ENCODE measurements at regions not wholly inside any gene's neighbourhood (a gene's known extent, or its start where the extent isn't known, plus 50 kb on each side); places are given as distances from the start of the nearest gene placed in this dataset.

GRCh38 chr3:193929921-193930646 is 205.9 kb upstream of the HES1 start:
- no peak overlapping the region for H3K27ac ChIP-seq (ENCODE audit: poor library complexity, severe bottlenecking)
- no peaks in the 10 kb centered on the region for H3K9me3 ChIP-seq (ENCODE audit: severe bottlenecking)
- H3K4me1 ChIP-seq (ENCODE audit: insufficient read depth, poor library complexity, severe bottlenecking): peaks cover 7% of the 10 kb centered on the region
- DNase-seq (ENCODE audit: low spot score): no peak
- TF ChIP-seq, protein P1, sequence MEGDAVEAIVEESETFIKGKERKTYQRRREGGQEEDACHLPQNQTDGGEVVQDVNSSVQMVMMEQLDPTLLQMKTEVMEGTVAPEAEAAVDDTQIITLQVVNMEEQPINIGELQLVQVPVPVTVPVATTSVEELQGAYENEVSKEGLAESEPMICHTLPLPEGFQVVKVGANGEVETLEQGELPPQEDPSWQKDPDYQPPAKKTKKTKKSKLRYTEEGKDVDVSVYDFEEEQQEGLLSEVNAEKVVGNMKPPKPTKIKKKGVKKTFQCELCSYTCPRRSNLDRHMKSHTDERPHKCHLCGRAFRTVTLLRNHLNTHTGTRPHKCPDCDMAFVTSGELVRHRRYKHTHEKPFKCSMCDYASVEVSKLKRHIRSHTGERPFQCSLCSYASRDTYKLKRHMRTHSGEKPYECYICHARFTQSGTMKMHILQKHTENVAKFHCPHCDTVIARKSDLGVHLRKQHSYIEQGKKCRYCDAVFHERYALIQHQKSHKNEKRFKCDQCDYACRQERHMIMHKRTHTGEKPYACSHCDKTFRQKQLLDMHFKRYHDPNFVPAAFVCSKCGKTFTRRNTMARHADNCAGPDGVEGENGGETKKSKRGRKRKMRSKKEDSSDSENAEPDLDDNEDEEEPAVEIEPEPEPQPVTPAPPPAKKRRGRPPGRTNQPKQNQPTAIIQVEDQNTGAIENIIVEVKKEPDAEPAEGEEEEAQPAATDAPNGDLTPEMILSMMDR (IDR thresholded peaks at IDR 0.05; ENCODE audit: poor library complexity, severe bottlenecking): no peak
- no peak for ATAC-seq (ENCODE audit: low read depth)
- no peak overlapping the region for H3K4me3 ChIP-seq (ENCODE audit: severe bottlenecking)
- H3K27me3 ChIP-seq (ENCODE audit: insufficient read depth, poor library complexity, severe bottlenecking): no peaks in the 10 kb centered on the region
- no peaks in the 10 kb centered on the region for H3K36me3 ChIP-seq (ENCODE audit: low read depth)

DNA sequence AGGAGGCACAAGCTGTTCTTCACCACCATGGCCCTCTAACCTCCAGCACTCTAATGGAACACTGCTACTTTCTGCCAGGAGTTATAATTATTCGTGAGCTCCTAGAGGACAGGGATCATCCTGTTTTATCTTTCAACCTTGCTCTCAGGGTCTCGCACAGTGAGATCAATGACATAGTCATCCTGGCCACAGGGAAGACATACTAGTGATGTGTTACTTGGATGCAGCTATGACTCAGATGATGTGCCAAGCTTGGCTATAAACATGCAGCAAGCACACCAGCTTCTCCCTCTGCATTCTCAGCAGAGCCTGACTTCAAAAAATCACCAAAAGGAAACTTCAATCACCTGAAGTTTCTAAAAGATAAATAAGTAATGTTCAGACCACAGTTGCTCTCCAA is 203.8 kb upstream of the HES1 start:
- no peak overlapping the region for H3K27ac ChIP-seq (ENCODE audit: poor library complexity, severe bottlenecking)
- TF ChIP-seq, protein P1 (IDR thresholded peaks at IDR 0.05; ENCODE audit: poor library complexity, severe bottlenecking): no peak
- H3K36me3 ChIP-seq (ENCODE audit: low read depth): no peaks in the 10 kb centered on the region
- H3K9me3 ChIP-seq (ENCODE audit: severe bottlenecking): no peaks in the 10 kb centered on the region
- no peaks in the 10 kb centered on the region for H3K27me3 ChIP-seq (ENCODE audit: insufficient read depth, poor library complexity, severe bottlenecking)
- DNase-seq (ENCODE audit: low spot score) (no peak), ATAC-seq (ENCODE audit: low read depth) (no peak)
- no peak overlapping the region for H3K4me3 ChIP-seq (ENCODE audit: severe bottlenecking)
- H3K4me1 ChIP-seq (ENCODE audit: insufficient read depth, poor library complexity, severe bottlenecking): peaks cover 7% of the 10 kb centered on the region

GRCh38 chr3:193932576-193932975 is 203.4 kb upstream of the HES1 start:
- Histone ChIP-seq H3K36me3 (ENCODE audit: low read depth) (no peaks in the 10 kb centered on the region), H3K27ac (ENCODE audit: poor library complexity, severe bottlenecking) (no peak overlapping the region), H3K4me3 (ENCODE audit: severe bottlenecking) (no peak overlapping the region), H3K27me3 (ENCODE audit: insufficient read depth, poor library complexity, severe bottlenecking) (no peaks in the 10 kb centered on the region), H3K4me1 (ENCODE audit: insufficient read depth, poor library complexity, severe bottlenecking) (peaks cover 7% of the 10 kb centered on the region), H3K9me3 (ENCODE audit: severe bottlenecking) (no peaks in the 10 kb centered on the region)
- TF ChIP-seq, protein P1 (IDR thresholded peaks at IDR 0.05; ENCODE audit: poor library complexity, severe bottlenecking): no peak
- DNase-seq (ENCODE audit: low spot score) (no peak), ATAC-seq (ENCODE audit: low read depth) (no peak)

DNA sequence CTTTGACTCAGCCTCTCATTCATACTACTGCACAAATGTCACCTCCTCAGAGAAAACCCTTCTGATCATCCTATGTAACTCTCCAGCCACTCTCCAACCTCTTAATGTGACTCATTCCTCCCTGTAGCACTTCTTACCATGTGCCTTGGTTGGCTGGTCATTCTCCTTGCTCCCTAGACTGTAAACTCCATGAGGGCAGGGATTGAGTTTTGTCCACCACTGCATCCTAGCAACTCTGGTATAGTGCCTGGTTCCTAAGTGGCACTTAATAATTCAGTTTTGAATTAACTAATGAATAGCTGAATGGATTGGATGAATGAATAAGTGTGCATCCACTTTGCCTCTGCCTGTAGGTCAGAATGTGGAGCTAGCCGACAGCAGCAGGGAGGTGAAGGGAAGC is 202.5 kb upstream of the HES1 start:
- peaks cover 5% of the 10 kb centered on the region for H3K4me1 ChIP-seq (ENCODE audit: insufficient read depth, poor library complexity, severe bottlenecking)
- no peak overlapping the region for H3K27ac ChIP-seq (ENCODE audit: poor library complexity, severe bottlenecking)
- TF ChIP-seq, protein P1 (IDR thresholded peaks at IDR 0.05; ENCODE audit: poor library complexity, severe bottlenecking): no peak
- DNase-seq (ENCODE audit: low spot score): no peak
- no peaks in the 10 kb centered on the region for H3K27me3 ChIP-seq (ENCODE audit: insufficient read depth, poor library complexity, severe bottlenecking)
- no peak for ATAC-seq (ENCODE audit: low read depth)
- H3K36me3 ChIP-seq (ENCODE audit: low read depth): no peaks in the 10 kb centered on the region
- no peak overlapping the region for H3K4me3 ChIP-seq (ENCODE audit: severe bottlenecking)
- no peaks in the 10 kb centered on the region for H3K9me3 ChIP-seq (ENCODE audit: severe bottlenecking)

DNA sequence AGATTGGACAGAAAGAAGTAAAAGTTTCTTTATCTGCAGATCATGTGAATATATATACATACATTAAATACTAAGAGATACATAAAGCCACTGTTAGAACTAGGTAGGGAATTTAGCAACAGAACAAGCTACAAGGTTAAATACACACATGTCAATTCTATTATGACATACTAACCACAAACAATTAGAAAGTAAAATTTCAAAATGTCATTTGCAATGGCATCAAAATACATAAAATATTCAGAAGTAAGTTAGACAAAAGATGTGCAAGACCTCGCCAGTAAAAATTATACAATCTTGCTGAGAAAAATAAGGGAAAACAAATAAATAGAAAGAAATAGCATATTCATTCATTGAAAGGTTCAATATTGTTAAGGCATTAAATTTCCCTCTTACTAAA is 200.0 kb upstream of the HES1 start:
- H3K27me3 ChIP-seq (ENCODE audit: insufficient read depth, poor library complexity, severe bottlenecking): no peaks in the 10 kb centered on the region

More for the DNA sequence above, 200.0 kb upstream of the HES1 start:
- Histone ChIP-seq H3K4me3 (ENCODE audit: severe bottlenecking) (no peak overlapping the region), H3K27ac (ENCODE audit: poor library complexity, severe bottlenecking) (no peak overlapping the region), H3K9me3 (ENCODE audit: severe bottlenecking) (no peaks in the 10 kb centered on the region), H3K4me1 (ENCODE audit: insufficient read depth, poor library complexity, severe bottlenecking) (no peaks in the 10 kb centered on the region), H3K36me3 (ENCODE audit: low read depth) (no peaks in the 10 kb centered on the region)
- TF ChIP-seq, protein P1 (IDR thresholded peaks at IDR 0.05; ENCODE audit: poor library complexity, severe bottlenecking): no peak
- DNase-seq (ENCODE audit: low spot score): no peak
- no peak for ATAC-seq (ENCODE audit: low read depth)

Data from RWPE2 (cell line).